OCI-LY7 (cell line): ENCODE measurements at regions not wholly inside any gene's neighbourhood (a gene's known extent, or its start where the extent isn't known, plus 50 kb on each side); places are given as distances from the start of the nearest gene placed in this dataset.

Experiments used
- EZH2phosphoT487 ChIP-seq: fragments of 200-600 bp; sonication (generic); IDR thresholded peaks from 2 replicates; pipeline ENCODE4 v1.6.1; 2018; ENCODE audit warnings: low read depth, borderline replicate concordance, mild to moderate bottlenecking, mixed run types, antibody characterized with exemption, low read length, moderate library complexity, mixed read lengths
- TF ChIP-seq, protein P1 (sequence below): fragments of 200-600 bp; sonication (generic); conservative IDR thresholded peaks from 2 replicates; pipeline ENCODE4 v1.5.1; 2014; ENCODE audit warnings: mild to moderate bottlenecking, antibody characterized with exemption, low read length, moderate library complexity, mixed read lengths

GRCh38 chr2:118728984-118729383, 118.5 kb downstream of the EN1 start:
- TF ChIP-seq, protein P1, sequence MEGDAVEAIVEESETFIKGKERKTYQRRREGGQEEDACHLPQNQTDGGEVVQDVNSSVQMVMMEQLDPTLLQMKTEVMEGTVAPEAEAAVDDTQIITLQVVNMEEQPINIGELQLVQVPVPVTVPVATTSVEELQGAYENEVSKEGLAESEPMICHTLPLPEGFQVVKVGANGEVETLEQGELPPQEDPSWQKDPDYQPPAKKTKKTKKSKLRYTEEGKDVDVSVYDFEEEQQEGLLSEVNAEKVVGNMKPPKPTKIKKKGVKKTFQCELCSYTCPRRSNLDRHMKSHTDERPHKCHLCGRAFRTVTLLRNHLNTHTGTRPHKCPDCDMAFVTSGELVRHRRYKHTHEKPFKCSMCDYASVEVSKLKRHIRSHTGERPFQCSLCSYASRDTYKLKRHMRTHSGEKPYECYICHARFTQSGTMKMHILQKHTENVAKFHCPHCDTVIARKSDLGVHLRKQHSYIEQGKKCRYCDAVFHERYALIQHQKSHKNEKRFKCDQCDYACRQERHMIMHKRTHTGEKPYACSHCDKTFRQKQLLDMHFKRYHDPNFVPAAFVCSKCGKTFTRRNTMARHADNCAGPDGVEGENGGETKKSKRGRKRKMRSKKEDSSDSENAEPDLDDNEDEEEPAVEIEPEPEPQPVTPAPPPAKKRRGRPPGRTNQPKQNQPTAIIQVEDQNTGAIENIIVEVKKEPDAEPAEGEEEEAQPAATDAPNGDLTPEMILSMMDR: no peak
- no peak for TF ChIP-seq EZH2phosphoT487
